ENCODE measurements at regions not wholly inside any gene's neighbourhood (a gene's known extent, or its start where the extent isn't known, plus 50 kb on each side); places are given as distances from the start of the nearest gene placed in this dataset.

GRCh38 chr20:37611346-37611745 is 82.5 kb upstream of the CTNNBL1 start:
- no peaks in the 10 kb centered on the region for H3K79me2 ChIP-seq (ENCODE audit: insufficient read depth, low read length)
- no peak overlapping the region for H3K4me3 ChIP-seq (replicated peaks in 1 of 2; ENCODE audit: low read depth in 1 of 2, low read length in 2 of 2)
- H2AFZ ChIP-seq (ENCODE audit: low read depth, low read length, poor library complexity, severe bottlenecking) = no peak overlapping the region
- H3K9me3 ChIP-seq (ENCODE audit: control insufficient read depth in 1 of 2, insufficient read depth in 1 of 2, low read depth in 1 of 2, low read length in 2 of 2) = no peaks in the 10 kb centered on the region
- no peak overlapping the region for H3K4me2 ChIP-seq (ENCODE audit: low read length)
- ATAC-seq (no peak), DNase-seq (ENCODE audit: low read depth, low spot score) (no peak)
- H3K27me3 ChIP-seq (ENCODE audit: insufficient read depth, low read length) = peaks cover 2% of the 10 kb centered on the region; the same call in 1 of the 2 replicates
- CTCF ChIA-PET = no interaction called here
- no peaks in the 10 kb centered on the region for H3K9me2 ChIP-seq (ENCODE audit: insufficient read depth)
- RAD21 ChIA-PET (ENCODE audit: low non-redundant PET in 1 of 2, low total read pairs in 2 of 2, uncharacterized antibody in 2 of 2, unreplicated experiment in 2 of 2) = no interaction called here
- no peaks in the 10 kb centered on the region for H3K4me1 ChIP-seq (ENCODE audit: control insufficient read depth in 1 of 2, insufficient read depth in 2 of 2, low read length in 2 of 2)
- TF ChIP-seq CEBPB (IDR thresholded peaks at IDR 0.05; ENCODE audit: low read depth) (no peak), CTCF (IDR thresholded peaks at IDR 0.05 in 2 of 3, conservative IDR thresholded peaks at IDR 0.05 in 1 of 3; ENCODE audit: borderline replicate concordance in 1 of 3, insufficient read depth in 1 of 3, low read depth in 2 of 3, low read length in 2 of 3) (no peak), JUND (IDR thresholded peaks at IDR 0.05) (no peak), REST (IDR thresholded peaks at IDR 0.05; ENCODE audit: low read depth) (no peak), CBX3 (IDR thresholded peaks at IDR 0.05; ENCODE audit: low read depth) (no peak)
- H3K27ac ChIP-seq (ENCODE audit: low read depth, low read length) = no peak overlapping the region
- intact Hi-C loops (cut with micrococcal nuclease) = no loop called here
- H4K20me1 ChIP-seq (ENCODE audit: insufficient read depth) = no peaks in the 10 kb centered on the region
- POLR2A ChIA-PET = no interaction called here
- no peaks in the 10 kb centered on the region for H3K36me3 ChIP-seq (ENCODE audit: control insufficient read depth in 1 of 2, insufficient read depth in 2 of 2, low read length in 2 of 2)
- no peak overlapping the region for H3K9ac ChIP-seq (ENCODE audit: low read length)
- BruUV-seq (replicated peaks) = no TSS peak

All from HCT116 (cell line).